Endothelial cell (in vitro differentiated cells): ENCODE measurements at regions not wholly inside any gene's neighbourhood (a gene's known extent, or its start where the extent isn't known, plus 50 kb on each side); places are given as distances from the start of the nearest gene placed in this dataset.
"Not testable (repeated sequence)": the region's sequence is repeated elsewhere in the genome, so short reads cannot be mapped to it uniquely, and the experiment has no call there.

Experiments used
- DNase-seq: peaks from one replicate; pipeline ENCODE4 v3.0.0; 2021; ENCODE audit warnings: low spot score
- H3K27ac Mint-ChIP-seq: one replicate; pipeline ENCODE4 v1.8.0; 2021; ENCODE audit warnings: mixed read lengths, inconsistent platforms; ENCODE audit not compliant: unreplicated experiment
- H3K27me3 Mint-ChIP-seq: one replicate; pipeline ENCODE4 v1.8.0; 2021; ENCODE audit warnings: mild to moderate bottlenecking, moderate library complexity, mixed read lengths, inconsistent platforms; ENCODE audit not compliant: unreplicated experiment
- H3K36me3 Mint-ChIP-seq: one replicate; pipeline ENCODE4 v1.8.0; 2021; ENCODE audit warnings: mild to moderate bottlenecking, low read depth, mixed read lengths, inconsistent platforms; ENCODE audit not compliant: unreplicated experiment
- H3K4me1 Mint-ChIP-seq: one replicate; pipeline ENCODE4 v1.8.0; 2021; ENCODE audit warnings: mild to moderate bottlenecking, mixed read lengths, inconsistent platforms; ENCODE audit not compliant: unreplicated experiment
- H3K4me3 Mint-ChIP-seq: one replicate; pipeline ENCODE4 v1.8.0; 2021; ENCODE audit warnings: mild to moderate bottlenecking, mixed read lengths, inconsistent platforms; ENCODE audit not compliant: unreplicated experiment
- H3K9me3 Mint-ChIP-seq: one replicate; pipeline ENCODE4 v1.8.0; 2021; ENCODE audit warnings: mixed read lengths, inconsistent platforms; ENCODE audit not compliant: unreplicated experiment
- TF ChIP-seq, protein P1 (sequence below): fragments of 200-600 bp; sonication (generic); IDR thresholded peaks from one replicate; pipeline ENCODE4 v1.5.0; 2021; ENCODE audit warnings: antibody characterized with exemption; ENCODE audit not compliant: unreplicated experiment

DNA sequence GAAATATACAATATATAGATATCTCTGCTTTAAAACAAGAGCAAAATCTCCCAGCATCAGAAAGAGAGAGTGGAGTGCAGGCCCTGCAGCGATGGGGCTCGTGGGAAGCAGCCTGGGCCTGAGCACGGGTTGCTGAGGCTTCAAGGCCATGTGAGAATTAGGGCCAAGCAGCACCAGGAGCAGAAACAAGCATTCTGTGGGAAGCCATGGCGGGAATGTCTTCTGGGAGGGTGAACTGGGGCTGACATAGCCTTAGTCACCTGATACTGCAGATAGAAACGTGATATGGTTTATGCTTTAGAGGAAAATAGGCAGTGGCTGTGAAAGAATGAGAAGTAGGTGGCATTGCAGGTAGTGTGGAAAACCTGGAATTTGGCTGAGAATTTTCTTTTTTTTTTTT is 472.3 kb downstream of the IRS2 start:
- DNase-seq: no peak
- no peak overlapping the region for H3K4me3 Mint-ChIP-seq
- peaks cover 3% of the 10 kb centered on the region for H3K27me3 Mint-ChIP-seq
- H3K27ac Mint-ChIP-seq: no peak overlapping the region
- H3K36me3 Mint-ChIP-seq: no peaks in the 10 kb centered on the region
- TF ChIP-seq, protein P1, sequence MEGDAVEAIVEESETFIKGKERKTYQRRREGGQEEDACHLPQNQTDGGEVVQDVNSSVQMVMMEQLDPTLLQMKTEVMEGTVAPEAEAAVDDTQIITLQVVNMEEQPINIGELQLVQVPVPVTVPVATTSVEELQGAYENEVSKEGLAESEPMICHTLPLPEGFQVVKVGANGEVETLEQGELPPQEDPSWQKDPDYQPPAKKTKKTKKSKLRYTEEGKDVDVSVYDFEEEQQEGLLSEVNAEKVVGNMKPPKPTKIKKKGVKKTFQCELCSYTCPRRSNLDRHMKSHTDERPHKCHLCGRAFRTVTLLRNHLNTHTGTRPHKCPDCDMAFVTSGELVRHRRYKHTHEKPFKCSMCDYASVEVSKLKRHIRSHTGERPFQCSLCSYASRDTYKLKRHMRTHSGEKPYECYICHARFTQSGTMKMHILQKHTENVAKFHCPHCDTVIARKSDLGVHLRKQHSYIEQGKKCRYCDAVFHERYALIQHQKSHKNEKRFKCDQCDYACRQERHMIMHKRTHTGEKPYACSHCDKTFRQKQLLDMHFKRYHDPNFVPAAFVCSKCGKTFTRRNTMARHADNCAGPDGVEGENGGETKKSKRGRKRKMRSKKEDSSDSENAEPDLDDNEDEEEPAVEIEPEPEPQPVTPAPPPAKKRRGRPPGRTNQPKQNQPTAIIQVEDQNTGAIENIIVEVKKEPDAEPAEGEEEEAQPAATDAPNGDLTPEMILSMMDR: no peak
- H3K4me1 Mint-ChIP-seq: no peaks in the 10 kb centered on the region
- no peaks in the 10 kb centered on the region for H3K9me3 Mint-ChIP-seq

DNA sequence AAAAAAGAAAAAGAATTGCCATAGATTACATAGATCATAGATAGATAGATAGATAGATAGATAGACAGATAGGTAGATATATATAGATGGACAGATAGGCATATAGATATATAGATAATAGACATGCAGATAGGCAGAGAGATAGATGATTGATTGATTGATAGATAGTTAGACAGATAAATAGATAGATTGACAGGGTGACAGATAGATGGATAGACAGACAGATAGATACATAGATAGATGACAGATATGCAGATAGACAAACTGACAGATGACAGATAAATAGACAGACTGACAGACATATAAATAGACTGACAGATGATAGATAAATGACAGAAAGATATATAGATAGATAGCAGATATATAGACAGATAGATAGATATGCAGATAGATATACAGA is 474.0 kb downstream of the IRS2 start:
- Mint-ChIP-seq H3K4me3 (no peak overlapping the region), H3K27me3 (peaks cover 3% of the 10 kb centered on the region), H3K27ac (no peak overlapping the region), H3K4me1 (no peaks in the 10 kb centered on the region), H3K9me3 (no peaks in the 10 kb centered on the region), H3K36me3 (no peaks in the 10 kb centered on the region)
- TF ChIP-seq, protein P1: no peak
- no peak for DNase-seq

DNA sequence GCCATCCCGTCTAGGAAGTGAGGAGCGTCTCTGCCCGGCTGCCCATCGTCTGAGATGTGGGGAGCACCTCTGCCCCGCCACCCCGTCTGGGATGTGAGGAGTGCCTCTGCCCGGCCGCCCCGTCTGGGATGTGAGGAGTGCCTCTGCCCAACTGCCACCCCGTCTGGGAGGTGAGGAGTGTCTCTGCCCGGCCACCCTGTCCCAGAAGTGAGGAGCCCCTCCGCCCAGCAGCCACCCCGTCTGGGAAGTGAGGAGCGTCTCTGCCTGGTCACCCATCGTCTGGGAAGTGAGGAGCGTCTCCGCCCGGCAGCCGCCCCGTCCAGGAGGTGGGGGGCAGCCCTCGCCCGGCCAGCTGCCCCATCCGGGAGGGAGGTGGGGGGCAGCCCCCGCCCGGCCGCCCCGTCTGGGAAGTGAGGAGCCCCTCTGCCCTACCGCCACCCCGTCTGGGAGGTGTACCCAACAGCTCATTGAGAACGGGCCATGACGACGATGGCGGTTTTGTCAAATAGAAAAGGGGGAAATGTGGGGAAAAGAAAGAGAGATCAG is 474.9 kb downstream of the IRS2 start:
- H3K4me3 Mint-ChIP-seq, DNase-seq, H3K27me3 Mint-ChIP-seq, H3K27ac Mint-ChIP-seq, H3K9me3 Mint-ChIP-seq, H3K36me3 Mint-ChIP-seq, H3K4me1 Mint-ChIP-seq: not testable (repeated sequence)

DNA sequence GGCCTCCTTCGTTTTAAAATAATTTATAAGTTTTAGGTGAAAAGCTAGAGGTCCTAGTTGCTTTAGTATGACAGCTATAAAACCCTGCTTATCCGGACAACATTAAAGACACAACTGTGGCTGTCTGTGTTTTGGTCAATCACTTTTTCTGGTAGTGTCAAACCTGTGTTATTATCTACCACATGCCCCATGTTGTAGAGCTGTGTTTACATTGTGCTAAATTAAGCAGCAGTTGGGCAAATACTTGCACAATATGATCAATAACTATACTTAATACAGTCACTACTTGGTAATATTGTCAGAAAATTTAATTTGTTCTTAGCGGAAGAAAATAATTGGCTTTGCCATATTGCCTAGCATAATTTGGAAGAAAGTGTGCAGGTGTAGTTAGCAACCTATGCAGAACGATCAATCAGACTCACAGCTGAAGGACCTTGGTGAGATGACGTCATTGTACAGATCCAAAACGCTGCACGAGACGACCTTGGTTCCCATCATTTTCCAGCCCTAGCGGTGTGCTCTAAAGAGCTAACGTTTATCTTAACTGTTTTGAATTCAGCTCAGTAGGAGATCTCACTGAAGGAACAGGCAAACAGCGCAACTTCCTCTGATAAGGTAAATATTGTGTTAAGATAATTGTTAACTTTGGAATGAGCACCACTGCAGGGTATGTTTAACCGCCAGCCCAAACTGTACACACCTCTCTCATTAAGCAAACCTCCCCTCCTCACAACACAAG is 476.6 kb downstream of the IRS2 start:
- Mint-ChIP-seq H3K9me3 (no peaks in the 10 kb centered on the region), H3K36me3 (no peaks in the 10 kb centered on the region), H3K4me1 (no peaks in the 10 kb centered on the region), H3K27me3 (no peaks in the 10 kb centered on the region), H3K27ac (no peak overlapping the region), H3K4me3 (no peak overlapping the region)
- DNase-seq: no peak
- TF ChIP-seq, protein P1: no peak

DNA sequence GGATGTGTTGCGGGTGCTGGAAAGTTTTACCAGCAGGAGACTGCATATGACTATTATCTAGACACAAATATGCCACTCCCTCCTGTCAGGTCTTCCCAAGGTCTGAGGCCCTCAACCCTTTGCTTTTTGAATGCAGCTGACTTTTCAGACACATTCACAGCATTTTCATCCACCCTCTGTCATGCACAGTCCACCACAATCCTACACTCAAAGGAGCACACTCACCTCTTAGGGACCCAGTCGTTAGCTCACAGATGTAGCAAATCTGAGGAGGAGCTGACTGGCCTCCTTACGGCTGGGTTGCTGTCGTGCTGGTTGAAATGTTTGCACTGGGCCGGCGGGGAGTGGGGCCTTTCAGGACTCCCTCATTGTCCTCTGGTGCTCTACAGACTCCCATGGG is 479.4 kb downstream of the IRS2 start:
- TF ChIP-seq, protein P1: no peak
- DNase-seq: no peak
- H3K27me3 Mint-ChIP-seq: no peaks in the 10 kb centered on the region
- H3K36me3 Mint-ChIP-seq: no peaks in the 10 kb centered on the region
- no peaks in the 10 kb centered on the region for H3K4me1 Mint-ChIP-seq
- no peak overlapping the region for H3K27ac Mint-ChIP-seq
- H3K9me3 Mint-ChIP-seq: no peaks in the 10 kb centered on the region
- H3K4me3 Mint-ChIP-seq: no peak overlapping the region
